ENCODE measurements at regions not wholly inside any gene's neighbourhood (a gene's known extent, or its start where the extent isn't known, plus 50 kb on each side); places are given as distances from the start of the nearest gene placed in this dataset.
"Not testable (repeated sequence)": the region's sequence is repeated elsewhere in the genome, so short reads cannot be mapped to it uniquely, and the experiment has no call there.

GRCh38 chr4:174071595-174071994 lies 211.9 kb downstream of the FBXO8 start:
- no peak overlapping the region for H3K27ac ChIP-seq (ENCODE audit: low read depth, low read length, severe bottlenecking)
- peaks cover 6% of the 10 kb centered on the region for H3K4me1 ChIP-seq (ENCODE audit: control insufficient read depth, insufficient read depth, low read length, poor library complexity, severe bottlenecking)
- H3K4me3 ChIP-seq (ENCODE audit: extremely low read depth, insufficient read depth, low read length, poor library complexity, severe bottlenecking) = no peak overlapping the region
- H3K9me3 ChIP-seq (ENCODE audit: control insufficient read depth, low read length) = peaks cover 6% of the 10 kb centered on the region
- no peaks in the 10 kb centered on the region for H3K36me3 ChIP-seq (ENCODE audit: control insufficient read depth, insufficient read depth, low read length)

GRCh38 chr4:174069848-174070330 lies 213.6 kb downstream of the FBXO8 start:
- WGBS, 2 experiments (ENCODE audit: insufficient coverage in 2 of 2) = 100% methylated on average over 1 of the region's 2 CpGs
- Histone ChIP-seq H3K36me3 (ENCODE audit: control insufficient read depth, insufficient read depth, low read length) (no peaks in the 10 kb centered on the region), H3K4me3 (ENCODE audit: extremely low read depth, insufficient read depth, low read length, poor library complexity, severe bottlenecking) (no peak overlapping the region), H3K4me1 (ENCODE audit: control insufficient read depth, insufficient read depth, low read length, poor library complexity, severe bottlenecking) (peaks cover 6% of the 10 kb centered on the region), H3K9me3 (ENCODE audit: control insufficient read depth, low read length) (peaks cover 6% of the 10 kb centered on the region), H3K27ac (ENCODE audit: low read depth, low read length, severe bottlenecking) (no peak overlapping the region)

GRCh38 chr4:174066611-174067205 lies 216.8 kb downstream of the FBXO8 start:
- peaks cover 3% of the 10 kb centered on the region for H3K4me1 ChIP-seq (ENCODE audit: control insufficient read depth, insufficient read depth, low read length, poor library complexity, severe bottlenecking)
- H3K27ac ChIP-seq (ENCODE audit: low read depth, low read length, severe bottlenecking) = no peak overlapping the region
- no peaks in the 10 kb centered on the region for H3K9me3 ChIP-seq (ENCODE audit: control insufficient read depth, low read length)
- 97 to 100% methylated on average over 2 to 3 of the region's 3 CpGs for WGBS, 2 experiments (ENCODE audit: insufficient coverage in 2 of 2)
- no peak overlapping the region for H3K4me3 ChIP-seq (ENCODE audit: extremely low read depth, insufficient read depth, low read length, poor library complexity, severe bottlenecking)
- no peaks in the 10 kb centered on the region for H3K36me3 ChIP-seq (ENCODE audit: control insufficient read depth, insufficient read depth, low read length)

- H3K4me1 ChIP-seq (ENCODE audit: control insufficient read depth, insufficient read depth, low read length, poor library complexity, severe bottlenecking) = no peaks in the 10 kb centered on the region
- no peak overlapping the region for H3K27ac ChIP-seq (ENCODE audit: low read depth, low read length, severe bottlenecking)
- H3K4me3 ChIP-seq (ENCODE audit: extremely low read depth, insufficient read depth, low read length, poor library complexity, severe bottlenecking) = no peak overlapping the region
- no peaks in the 10 kb centered on the region for H3K9me3 ChIP-seq (ENCODE audit: control insufficient read depth, low read length)
- no peaks in the 10 kb centered on the region for H3K36me3 ChIP-seq (ENCODE audit: control insufficient read depth, insufficient read depth, low read length)
Measured at GRCh38 chr4:174062831-174063230, 220.6 kb downstream of the FBXO8 start.

- Histone ChIP-seq H3K4me1 (ENCODE audit: control insufficient read depth, insufficient read depth, low read length, poor library complexity, severe bottlenecking) (no peaks in the 10 kb centered on the region), H3K9me3 (ENCODE audit: control insufficient read depth, low read length) (no peaks in the 10 kb centered on the region), H3K36me3 (ENCODE audit: control insufficient read depth, insufficient read depth, low read length) (no peaks in the 10 kb centered on the region), H3K4me3 (ENCODE audit: extremely low read depth, insufficient read depth, low read length, poor library complexity, severe bottlenecking) (no peak overlapping the region), H3K27ac (ENCODE audit: low read depth, low read length, severe bottlenecking) (no peak overlapping the region)
- 80 to 100% methylated on average over 2 of the region's 2 CpGs for WGBS, 2 experiments (ENCODE audit: insufficient coverage in 2 of 2)
Measured at GRCh38 chr4:174061026-174061425, 222.4 kb downstream of the FBXO8 start.

GRCh38 chr4:174058846-174059245 lies 224.6 kb downstream of the FBXO8 start:
- no peaks in the 10 kb centered on the region for H3K36me3 ChIP-seq (ENCODE audit: control insufficient read depth, insufficient read depth, low read length)

GRCh38 chr4:174056959-174057358 lies 226.5 kb downstream of the FBXO8 start:
- no peak overlapping the region for H3K4me3 ChIP-seq (ENCODE audit: extremely low read depth, insufficient read depth, low read length, poor library complexity, severe bottlenecking)
- no peaks in the 10 kb centered on the region for H3K4me1 ChIP-seq (ENCODE audit: control insufficient read depth, insufficient read depth, low read length, poor library complexity, severe bottlenecking)
- no CpG with 5 or more reads among the region's 3 CpGs for WGBS, 2 experiments (ENCODE audit: insufficient coverage in 2 of 2)
- H3K27ac ChIP-seq (ENCODE audit: low read depth, low read length, severe bottlenecking) = no peak overlapping the region
- H3K9me3 ChIP-seq (ENCODE audit: control insufficient read depth, low read length) = no peaks in the 10 kb centered on the region
- H3K36me3 ChIP-seq (ENCODE audit: control insufficient read depth, insufficient read depth, low read length) = no peaks in the 10 kb centered on the region

More at GRCh38 chr4:174058846-174059245, 224.6 kb downstream of the FBXO8 start:
- Histone ChIP-seq H3K27ac (ENCODE audit: low read depth, low read length, severe bottlenecking) (no peak overlapping the region), H3K4me1 (ENCODE audit: control insufficient read depth, insufficient read depth, low read length, poor library complexity, severe bottlenecking) (no peaks in the 10 kb centered on the region), H3K9me3 (ENCODE audit: control insufficient read depth, low read length) (no peaks in the 10 kb centered on the region), H3K4me3 (ENCODE audit: extremely low read depth, insufficient read depth, low read length, poor library complexity, severe bottlenecking) (no peak overlapping the region)

GRCh38 chr4:174055344-174055743 lies 228.1 kb downstream of the FBXO8 start:
- no peaks in the 10 kb centered on the region for H3K9me3 ChIP-seq (ENCODE audit: control insufficient read depth, low read length)
- H3K4me3 ChIP-seq (ENCODE audit: extremely low read depth, insufficient read depth, low read length, poor library complexity, severe bottlenecking) = no peak overlapping the region
- H3K4me1 ChIP-seq (ENCODE audit: control insufficient read depth, insufficient read depth, low read length, poor library complexity, severe bottlenecking) = no peaks in the 10 kb centered on the region
- H3K27ac ChIP-seq (ENCODE audit: low read depth, low read length, severe bottlenecking) = no peak overlapping the region
- WGBS, 2 experiments (ENCODE audit: insufficient coverage in 2 of 2) = 88% methylated on average over 1 of the region's 4 CpGs; no CpG with 5 or more reads in 1 of the 2 experiments
- H3K36me3 ChIP-seq (ENCODE audit: control insufficient read depth, insufficient read depth, low read length) = no peaks in the 10 kb centered on the region

GRCh38 chr4:174053895-174054294 lies 229.6 kb downstream of the FBXO8 start:
- Histone ChIP-seq H3K36me3 (ENCODE audit: control insufficient read depth, insufficient read depth, low read length) (no peaks in the 10 kb centered on the region), H3K27ac (ENCODE audit: low read depth, low read length, severe bottlenecking) (no peak overlapping the region), H3K4me1 (ENCODE audit: control insufficient read depth, insufficient read depth, low read length, poor library complexity, severe bottlenecking) (no peaks in the 10 kb centered on the region), H3K9me3 (ENCODE audit: control insufficient read depth, low read length) (no peaks in the 10 kb centered on the region), H3K4me3 (ENCODE audit: extremely low read depth, insufficient read depth, low read length, poor library complexity, severe bottlenecking) (no peak overlapping the region)
- WGBS, 2 experiments (ENCODE audit: insufficient coverage in 2 of 2) = no CpG with 5 or more reads among the region's 2 CpGs

GRCh38 chr4:174047363-174047762 lies 236.1 kb downstream of the FBXO8 start:
- H3K4me1 ChIP-seq (ENCODE audit: control insufficient read depth, insufficient read depth, low read length, poor library complexity, severe bottlenecking) = no peaks in the 10 kb centered on the region
- 74 to 79% methylated on average over 3 to 4 of the region's 4 CpGs for WGBS, 2 experiments (ENCODE audit: insufficient coverage in 2 of 2)
- no peaks in the 10 kb centered on the region for H3K36me3 ChIP-seq (ENCODE audit: control insufficient read depth, insufficient read depth, low read length)
- no peak overlapping the region for H3K27ac ChIP-seq (ENCODE audit: low read depth, low read length, severe bottlenecking)
- no peak overlapping the region for H3K4me3 ChIP-seq (ENCODE audit: extremely low read depth, insufficient read depth, low read length, poor library complexity, severe bottlenecking)
- no peaks in the 10 kb centered on the region for H3K9me3 ChIP-seq (ENCODE audit: control insufficient read depth, low read length)

GRCh38 chr4:174045829-174046228 lies 237.6 kb downstream of the FBXO8 start:
- no CpG with 5 or more reads among the region's 2 CpGs for WGBS, 2 experiments (ENCODE audit: insufficient coverage in 2 of 2)
- not testable (repeated sequence) for H3K27ac ChIP-seq (ENCODE audit: low read depth, low read length, severe bottlenecking); H3K4me3 ChIP-seq (ENCODE audit: extremely low read depth, insufficient read depth, low read length, poor library complexity, severe bottlenecking); H3K4me1 ChIP-seq (ENCODE audit: control insufficient read depth, insufficient read depth, low read length, poor library complexity, severe bottlenecking); H3K9me3 ChIP-seq (ENCODE audit: control insufficient read depth, low read length); H3K36me3 ChIP-seq (ENCODE audit: control insufficient read depth, insufficient read depth, low read length)

All from mesodermal cell (in vitro differentiated cells).